Thyroid gland (tissue), 4 donors: ENCODE measurements at regions not wholly inside any gene's neighbourhood (a gene's known extent, or its start where the extent isn't known, plus 50 kb on each side); places are given as distances from the start of the nearest gene placed in this dataset. TPM values are rescaled to one million over a fixed set of nuclear protein-coding genes. Genes with fewer than 3 reads are reported as not detected.
"Not testable (repeated sequence)": the region's sequence is repeated elsewhere in the genome, so short reads cannot be mapped to it uniquely, and the experiment has no call there.

Experiments used
- DNase-seq, 2 donors: peaks; one replicate each; pipeline ENCODE4 v3.0.0-alpha.2; 2019
- H3K27ac ChIP-seq, 3 donors: fragments of 200-600 bp; sonication (generic); 1 replicate in 2 of 3; 2 replicates in 1 of 3; pipeline ENCODE4 v1.5.1; 2016 to 2019; ENCODE audit warnings: mild to moderate bottlenecking in 1 of 3, moderate library complexity in 1 of 3
- H3K27me3 ChIP-seq: fragments of 200-600 bp; sonication (generic); one replicate; pipeline ENCODE4 v1.5.1; 2019
- H3K36me3 ChIP-seq, 2 donors: fragments of 200-600 bp; sonication (generic); one replicate each; pipeline ENCODE4 v1.5.1; 2016 to 2019
- H3K4me1 ChIP-seq, 2 donors: fragments of 200-600 bp; sonication (generic); one replicate each; pipeline ENCODE4 v1.5.1; 2017 to 2019
- H3K4me3 ChIP-seq, 3 donors: fragments of 200-600 bp; sonication (generic); replicated peaks in 1 of 3; 1 replicate in 2 of 3; 2 replicates in 1 of 3; pipeline ENCODE4 v1.5.1; 2016; ENCODE audit warnings: mild to moderate bottlenecking in 1 of 3
- H3K9me3 ChIP-seq: fragments of 200-600 bp; sonication (generic); one replicate; pipeline ENCODE4 v1.5.1; 2017
- POLR2A ChIP-seq, 2 donors: fragments of 450-650 bp; IDR thresholded peaks; one replicate each; pipeline ENCODE4 v1.6.1; 2017; ENCODE audit warnings: antibody characterized with exemption in 2 of 2, mild to moderate bottlenecking in 2 of 2, moderate library complexity in 1 of 2
- WGBS, 2 donors: methylation state at CpG; one replicate each; pipeline ENCODE4 v1.1.5; 2017; 5-methylcytosine and 5-hydroxymethylcytosine counted together
- intact Hi-C: fragments of 100-400 bp; cut with DNase I; formaldehyde crosslinking; loops from one replicate; pipeline ENCODE4 v1.15.1; 2023
- small RNA-seq: library from RNA; depleted of rRNA; stranded (forward); fragments of <200 nt; gene quantifications from one replicate; pipeline ENCODE3, GENCODE V24; 2016
- TF ChIP-seq, protein P1 (sequence below), 6 experiments: fragments of 200-600 bp in 3 of 6; fragments of 450-650 bp in 3 of 6; sonication (generic) in 3 of 6; IDR thresholded peaks; one replicate each; pipeline ENCODE4 v1.5.1; 2016 to 2019; ENCODE audit warnings: antibody characterized with exemption in 6 of 6, mild to moderate bottlenecking in 2 of 6, inconsistent platforms in 1 of 6, moderate library complexity in 1 of 6

GRCh38 chr10:29228562-29228961, 60.3 kb upstream of the LYZL1 start:
- Histone ChIP-seq H3K4me3 (no peak overlapping the region), H3K4me1 (no peaks in the 10 kb centered on the region), H3K9me3 (no peaks in the 10 kb centered on the region), H3K36me3 (no peaks in the 10 kb centered on the region), H3K27me3 (no peaks in the 10 kb centered on the region), H3K27ac (no peak overlapping the region)
- TF ChIP-seq, protein P1, sequence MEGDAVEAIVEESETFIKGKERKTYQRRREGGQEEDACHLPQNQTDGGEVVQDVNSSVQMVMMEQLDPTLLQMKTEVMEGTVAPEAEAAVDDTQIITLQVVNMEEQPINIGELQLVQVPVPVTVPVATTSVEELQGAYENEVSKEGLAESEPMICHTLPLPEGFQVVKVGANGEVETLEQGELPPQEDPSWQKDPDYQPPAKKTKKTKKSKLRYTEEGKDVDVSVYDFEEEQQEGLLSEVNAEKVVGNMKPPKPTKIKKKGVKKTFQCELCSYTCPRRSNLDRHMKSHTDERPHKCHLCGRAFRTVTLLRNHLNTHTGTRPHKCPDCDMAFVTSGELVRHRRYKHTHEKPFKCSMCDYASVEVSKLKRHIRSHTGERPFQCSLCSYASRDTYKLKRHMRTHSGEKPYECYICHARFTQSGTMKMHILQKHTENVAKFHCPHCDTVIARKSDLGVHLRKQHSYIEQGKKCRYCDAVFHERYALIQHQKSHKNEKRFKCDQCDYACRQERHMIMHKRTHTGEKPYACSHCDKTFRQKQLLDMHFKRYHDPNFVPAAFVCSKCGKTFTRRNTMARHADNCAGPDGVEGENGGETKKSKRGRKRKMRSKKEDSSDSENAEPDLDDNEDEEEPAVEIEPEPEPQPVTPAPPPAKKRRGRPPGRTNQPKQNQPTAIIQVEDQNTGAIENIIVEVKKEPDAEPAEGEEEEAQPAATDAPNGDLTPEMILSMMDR (IDR thresholded peaks at IDR 0.05): no peak
- no peak for TF ChIP-seq POLR2A (IDR thresholded peaks at IDR 0.05)
- WGBS, 2 donors: 85 to 86% methylated on average over 6 of the region's 6 CpGs
- intact Hi-C loops: no loop called here
- DNase-seq: no peak

DNA sequence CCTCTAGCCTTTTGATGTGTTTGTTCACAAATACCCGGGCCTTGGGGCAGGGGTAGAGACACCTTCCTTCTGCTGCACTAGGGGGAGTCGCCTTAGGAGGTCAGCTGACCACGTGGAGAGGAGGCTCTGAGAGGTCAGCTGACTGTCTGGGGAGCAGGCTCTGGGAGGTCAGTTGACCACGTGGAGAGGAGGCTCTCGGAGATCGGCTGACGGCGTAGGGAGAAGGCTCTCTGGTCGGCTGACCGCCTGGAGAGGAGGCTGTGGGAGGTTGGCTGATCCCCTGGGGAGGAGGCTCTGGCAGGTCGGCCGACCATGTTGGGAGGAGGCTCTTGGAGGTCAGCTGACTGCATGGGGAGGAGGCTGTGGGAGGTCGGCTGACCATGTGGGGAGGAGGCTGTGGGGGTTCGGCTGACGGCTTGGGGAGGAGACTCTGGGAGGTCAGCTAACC, 59.6 kb upstream of the LYZL1 start:
- H3K36me3 ChIP-seq: no peaks in the 10 kb centered on the region
- TF ChIP-seq POLR2A (IDR thresholded peaks at IDR 0.05): no peak
- TF ChIP-seq, protein P1 (IDR thresholded peaks at IDR 0.05): no peak
- no peaks in the 10 kb centered on the region for H3K27me3 ChIP-seq
- intact Hi-C loops: no loop called here
- no peak overlapping the region for H3K4me3 ChIP-seq
- no peak for DNase-seq
- 88 to 90% methylated on average over 15 of the region's 15 CpGs for WGBS, 2 donors
- no peak overlapping the region for H3K27ac ChIP-seq
- no peaks in the 10 kb centered on the region for H3K4me1 ChIP-seq
- H3K9me3 ChIP-seq: no peaks in the 10 kb centered on the region

- intact Hi-C loops: not testable (repeated sequence)
- WGBS, 2 donors: 96 to 97% methylated on average over 13 of the region's 13 CpGs
Measured at GRCh38 chr10:29236910-29237309, 52.0 kb upstream of the LYZL1 start.

GRCh38 chr10:29237786-29238185, 51.1 kb upstream of the LYZL1 start:
- H3K27me3 ChIP-seq: no peaks in the 10 kb centered on the region
- TF ChIP-seq, protein P1 (IDR thresholded peaks at IDR 0.05): no peak
- TF ChIP-seq POLR2A (IDR thresholded peaks at IDR 0.05): no peak
- WGBS, 2 donors: 52 to 58% methylated on average over 5 of the region's 5 CpGs
- no peaks in the 10 kb centered on the region for H3K4me1 ChIP-seq
- H3K36me3 ChIP-seq: no peaks in the 10 kb centered on the region
- H3K4me3 ChIP-seq: no peak overlapping the region
- no peaks in the 10 kb centered on the region for H3K9me3 ChIP-seq
- no peak for DNase-seq
- intact Hi-C loops: no loop called here
- H3K27ac ChIP-seq: no peak overlapping the region

More at GRCh38 chr10:29236910-29237309, 52.0 kb upstream of the LYZL1 start:
- not testable (repeated sequence) for H3K36me3 ChIP-seq, H3K4me3 ChIP-seq, DNase-seq, H3K27me3 ChIP-seq, H3K4me1 ChIP-seq, H3K27ac ChIP-seq, H3K9me3 ChIP-seq

GRCh38 chr10:29238523-29239135, 50.2 kb upstream of the LYZL1 start:
- 82 to 84% methylated on average over 3 of the region's 3 CpGs for WGBS, 2 donors
- H3K27me3 ChIP-seq: no peaks in the 10 kb centered on the region

More at GRCh38 chr10:29238523-29239135, 50.2 kb upstream of the LYZL1 start:
- Histone ChIP-seq H3K4me1 (no peaks in the 10 kb centered on the region), H3K4me3 (no peak overlapping the region), H3K27ac (no peak overlapping the region), H3K9me3 (no peaks in the 10 kb centered on the region), H3K36me3 (no peaks in the 10 kb centered on the region)
- intact Hi-C loops: no loop called here
- TF ChIP-seq, protein P1 (IDR thresholded peaks at IDR 0.05): no peak
- TF ChIP-seq POLR2A (IDR thresholded peaks at IDR 0.05): no peak
- no peak for DNase-seq

Small RNA genes lying in the stretch of these regions (small RNA-seq; reads per million reads assigned to genes)
- gene AL355376.1 (not detected), gene AL355376.2 (not detected), gene RNA5SP308 (0.28 reads per million), gene RNU6-270P (not detected)
